NK-92 treated with Interleukin-12 subunit alpha and Interleukin-12 subunit beta, amount 100 ng/mL, for 24 hours (cell line): ENCODE measurements at regions not wholly inside any gene's neighbourhood (a gene's known extent, or its start where the extent isn't known, plus 50 kb on each side); places are given as distances from the start of the nearest gene placed in this dataset.

ENCODE experiments used
- DNase-seq: peaks from one replicate; lab custom pipeline; 2025; lab: John Stamatoyannopoulos, UW

DNA sequence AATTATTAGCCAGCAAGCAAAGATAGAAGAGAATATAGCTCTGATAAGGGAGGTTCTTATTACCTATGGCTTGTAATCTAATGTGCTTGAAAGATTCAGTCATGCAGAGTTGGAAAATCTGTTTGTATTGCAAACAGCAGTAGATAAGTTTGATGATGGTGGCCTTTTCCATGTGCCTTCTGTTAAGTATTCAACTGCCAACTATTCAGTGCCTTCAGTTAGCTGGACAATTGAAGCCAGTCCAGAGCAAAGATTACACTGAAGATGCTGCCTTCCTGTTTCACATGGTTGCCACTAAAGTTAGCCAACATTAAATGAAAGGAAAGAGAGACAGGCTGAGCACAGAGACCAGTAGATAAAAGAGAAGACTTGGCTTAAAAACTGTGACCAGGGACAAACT is 92.7 kb upstream of the SLC38A2 start:
- DNase-seq = no peak

DNA sequence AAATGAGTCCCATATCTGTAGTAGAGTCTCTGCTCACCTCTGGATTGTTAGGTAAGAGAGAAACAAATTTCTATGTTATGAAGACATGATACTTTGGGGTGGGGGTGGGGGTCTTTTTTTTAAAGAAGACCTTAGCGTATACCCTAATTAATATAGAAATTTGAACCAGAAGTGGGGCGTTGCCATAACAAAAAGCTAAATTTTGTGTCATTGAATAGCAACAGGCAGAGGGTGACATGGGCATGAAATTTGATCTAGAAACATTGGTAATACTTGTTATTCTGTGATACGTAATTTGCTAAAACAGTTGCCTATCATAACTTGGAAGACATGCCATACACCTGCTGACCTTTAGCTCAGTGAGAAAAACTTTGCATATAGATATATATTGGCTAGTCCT is 92.3 kb upstream of the SLC38A2 start:
- DNase-seq = no peak

DNA sequence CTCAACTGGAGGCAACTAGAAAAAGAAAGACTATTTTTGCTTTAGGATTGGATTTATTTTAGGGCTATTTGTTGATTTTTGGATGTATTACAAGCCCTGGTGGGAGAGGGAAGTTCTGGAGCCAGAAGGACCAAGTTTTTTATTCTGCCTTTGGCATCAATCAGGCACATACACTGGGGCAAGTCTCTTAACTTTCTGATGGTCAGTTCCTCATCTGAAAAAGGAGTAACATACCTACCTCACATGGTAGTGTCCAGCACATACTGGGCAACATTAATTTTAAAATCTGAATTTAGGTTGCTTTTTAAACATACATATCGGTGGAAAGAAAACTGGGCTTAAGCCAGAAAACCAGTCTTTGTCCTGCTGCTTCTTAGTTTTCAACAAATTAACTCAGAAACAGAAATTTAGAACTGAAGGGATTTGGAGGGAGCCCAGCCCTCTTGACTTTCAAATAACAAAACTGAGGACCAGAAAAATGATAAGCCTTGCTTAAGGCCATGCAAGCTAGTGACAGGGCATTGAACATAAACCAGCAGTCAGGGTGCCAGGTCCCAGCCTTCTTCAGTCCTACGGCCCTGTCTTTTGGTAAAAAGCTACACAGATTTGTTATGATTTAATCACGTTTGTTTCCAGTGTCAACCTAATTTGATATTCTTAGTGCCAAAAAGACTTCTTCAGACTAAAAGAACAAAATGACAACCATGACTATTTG is 90.2 kb upstream of the SLC38A2 start:
- no peak for DNase-seq

DNA sequence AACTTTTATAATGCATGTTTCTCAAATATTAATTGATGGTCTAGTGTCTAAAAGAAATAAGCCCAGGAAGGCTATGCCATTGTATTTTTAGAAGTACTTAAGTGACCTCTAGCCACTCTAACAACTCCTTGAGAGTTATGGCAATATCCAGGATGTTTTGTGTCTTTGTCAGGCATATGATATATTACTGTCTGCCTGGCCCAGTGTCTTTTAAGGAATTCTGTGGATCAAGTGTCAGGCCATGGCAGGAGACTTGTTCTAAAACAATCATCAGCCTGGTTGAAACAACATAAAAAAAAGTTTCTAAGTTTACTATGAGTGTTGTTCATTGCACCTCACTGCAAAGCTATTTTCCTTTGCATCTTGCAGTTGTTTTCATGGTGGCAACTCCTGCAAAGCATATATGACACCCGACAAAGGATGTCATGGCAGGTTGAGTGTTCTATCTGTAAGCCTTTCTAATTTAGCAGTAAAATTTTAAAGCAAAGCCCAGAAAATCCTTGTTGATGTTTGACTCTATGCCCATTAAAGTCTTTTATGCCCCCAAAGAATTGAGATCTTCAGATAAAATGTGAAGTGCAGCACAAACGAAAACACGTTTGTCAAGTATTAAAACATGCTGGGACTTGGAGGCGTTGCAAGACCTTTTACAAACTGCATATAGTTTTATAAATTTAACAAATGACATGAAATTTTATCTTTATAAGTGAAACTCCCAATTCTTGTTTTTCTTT is 89.5 kb upstream of the SLC38A2 start:
- no peak for DNase-seq

- DNase-seq = no peak
Observed at GRCh38 chr12:46461459-46461858, 88.9 kb upstream of the SLC38A2 start.

DNA sequence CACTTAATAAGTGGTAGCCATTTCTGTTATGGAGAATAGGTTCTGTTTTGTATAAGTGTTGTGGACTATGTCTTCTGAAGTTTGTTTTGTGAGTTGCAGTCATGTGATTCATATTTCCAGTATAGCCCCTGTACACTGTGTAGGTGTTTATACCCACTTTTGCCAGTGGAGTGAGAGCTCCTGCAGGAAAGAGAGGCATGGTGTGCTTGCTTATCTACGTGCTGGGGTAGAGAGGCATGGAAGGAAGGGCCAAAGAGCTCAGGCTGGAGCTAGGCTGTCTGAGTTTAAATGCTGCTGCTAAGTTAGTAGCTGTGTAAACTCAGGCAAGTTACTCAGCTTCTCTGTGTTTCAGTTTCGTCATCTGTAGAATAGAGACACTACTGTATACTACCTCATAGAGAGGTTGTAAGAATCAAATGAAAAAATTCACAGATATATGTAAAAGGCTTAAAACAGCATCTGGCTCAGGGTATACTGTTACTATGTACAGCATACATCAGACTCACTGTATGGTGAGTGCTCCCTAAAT is 88.2 kb upstream of the SLC38A2 start:
- no peak for DNase-seq

- DNase-seq = no peak
Observed at GRCh38 chr12:46459861-46460545, 87.4 kb upstream of the SLC38A2 start.

DNA sequence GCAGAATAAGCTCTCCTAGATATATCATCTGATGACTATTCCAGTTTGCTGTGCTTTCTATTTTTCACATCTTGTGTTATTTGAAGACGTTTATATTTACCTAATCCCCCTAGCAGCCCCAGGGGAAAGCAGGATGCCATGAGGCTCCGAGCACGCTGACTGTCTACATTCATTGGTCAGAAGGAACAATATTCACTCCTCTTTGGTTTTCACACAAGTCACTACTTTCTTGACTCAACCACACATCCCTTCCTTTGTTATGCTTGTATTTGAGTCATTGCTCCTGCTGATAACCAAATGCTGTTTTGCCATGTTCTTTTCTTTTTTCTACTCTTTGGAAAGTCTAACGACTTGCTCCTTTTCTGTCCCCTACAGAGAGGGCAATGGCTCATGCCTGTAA is 86.5 kb upstream of the SLC38A2 start:
- DNase-seq = no peak

GRCh38 chr12:46458500-46459102 is 86.0 kb upstream of the SLC38A2 start:
- DNase-seq = no peak

GRCh38 chr12:46457958-46458357 is 85.4 kb upstream of the SLC38A2 start:
- DNase-seq = no peak

GRCh38 chr12:46456356-46457334 is 84.1 kb upstream of the SLC38A2 start:
- DNase-seq = no peak

- no peak for DNase-seq
Observed at GRCh38 chr12:46455648-46456352, 83.2 kb upstream of the SLC38A2 start.

DNA sequence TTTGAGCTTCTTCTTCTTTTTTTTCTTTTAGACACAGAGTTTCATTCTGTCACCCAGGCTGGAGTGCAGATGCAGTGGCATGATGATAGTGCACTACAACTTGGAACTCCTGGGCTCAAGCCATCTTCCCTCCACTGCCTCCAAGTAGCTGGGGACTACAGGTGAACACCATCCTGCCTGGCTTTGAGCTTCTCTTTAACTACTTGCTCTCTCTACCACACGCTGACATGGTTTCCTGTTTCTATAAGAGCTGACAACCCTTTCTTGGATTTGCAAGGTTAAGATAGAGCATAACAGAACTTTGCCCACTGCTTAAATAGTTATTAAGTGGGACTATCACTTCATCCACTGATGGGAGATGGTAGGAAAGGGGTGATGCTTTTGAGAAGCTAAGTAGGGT is 82.4 kb upstream of the SLC38A2 start:
- no peak for DNase-seq

DNA sequence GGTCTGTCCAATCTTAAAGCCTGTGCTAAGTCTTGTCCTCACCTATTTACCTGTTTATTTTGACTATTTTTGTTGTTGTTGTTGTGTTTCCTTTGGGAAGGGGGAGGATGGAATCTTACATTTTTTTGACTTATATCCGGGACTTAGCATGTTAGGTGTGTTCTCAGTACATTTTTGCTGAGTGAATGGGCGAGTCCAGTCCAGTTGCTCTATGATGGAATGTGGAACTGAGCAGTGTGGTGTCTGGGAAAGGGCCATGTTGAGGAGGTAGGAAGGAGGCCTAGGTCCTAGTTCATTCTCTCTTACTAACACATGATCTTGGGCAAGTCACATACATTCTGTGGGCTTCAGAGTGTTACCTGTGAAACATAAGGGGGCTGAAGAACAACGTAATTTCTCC is 80.9 kb upstream of the SLC38A2 start:
- DNase-seq = no peak

DNA sequence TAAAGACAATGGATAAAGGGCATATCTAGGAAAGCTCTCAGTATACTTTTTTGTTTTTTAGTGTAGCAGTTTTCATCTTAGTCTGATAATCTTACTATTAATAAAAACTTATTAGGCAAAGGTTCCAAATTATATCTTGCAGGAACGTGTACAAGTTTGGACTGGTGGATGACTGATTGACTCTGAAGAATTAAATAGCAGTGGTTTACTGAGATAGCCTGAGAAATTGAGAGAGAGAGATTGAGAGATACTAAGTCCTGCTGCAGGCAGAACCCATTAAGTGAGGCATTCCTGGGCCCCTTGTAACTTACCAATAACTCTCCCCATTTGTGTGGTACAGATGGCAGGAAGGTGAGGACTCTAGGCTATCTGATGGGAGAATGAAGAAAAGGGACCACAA is 80.2 kb upstream of the SLC38A2 start:
- no peak for DNase-seq

GRCh38 chr12:46452061-46452615 is 79.6 kb upstream of the SLC38A2 start:
- no peak for DNase-seq

GRCh38 chr12:46451276-46452021 is 78.9 kb upstream of the SLC38A2 start:
- no peak for DNase-seq

DNA sequence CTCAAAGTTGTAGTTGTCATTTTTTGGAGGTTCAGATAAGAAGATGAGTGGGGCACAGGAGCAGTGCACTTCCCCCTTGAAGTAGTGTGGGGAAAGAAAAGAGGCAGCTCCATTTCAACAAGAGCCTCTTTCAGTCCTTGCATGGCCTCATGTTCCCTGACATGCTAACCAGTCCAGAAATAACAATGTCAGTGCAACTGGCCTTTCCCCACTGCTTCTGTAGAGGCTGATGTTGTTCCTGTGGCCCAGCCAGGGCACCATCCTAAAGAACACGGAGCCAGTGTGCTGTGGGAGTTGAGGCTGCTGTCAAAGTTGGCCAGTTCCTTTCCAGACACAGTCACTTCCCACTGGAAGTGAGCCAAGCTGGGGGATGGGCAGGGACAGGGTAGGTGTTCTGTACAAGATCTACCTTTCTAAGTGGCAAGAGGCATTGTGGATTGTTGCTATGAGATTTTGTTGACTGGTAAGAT is 77.7 kb upstream of the SLC38A2 start:
- DNase-seq = no peak

DNA sequence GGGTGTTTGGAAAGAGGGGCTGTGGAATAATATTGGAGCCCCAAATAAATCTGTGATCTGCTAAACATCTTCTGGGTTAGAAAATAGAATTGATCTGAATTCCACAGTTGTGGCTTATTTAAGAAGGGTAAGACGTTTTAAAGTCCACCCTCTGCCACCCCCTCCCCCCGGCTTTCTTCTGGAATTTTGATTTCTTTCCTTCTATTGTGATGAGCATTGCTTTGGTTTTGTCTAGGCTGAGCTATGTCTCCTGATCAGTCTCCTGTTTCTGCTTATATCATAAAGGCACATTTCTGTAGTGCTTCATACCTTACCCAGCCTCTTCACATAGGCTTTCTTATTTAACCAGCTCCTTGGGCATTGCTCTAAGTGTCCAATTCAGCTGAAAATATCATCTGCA is 77.3 kb upstream of the SLC38A2 start:
- DNase-seq = no peak
